ENCODE measurements at regions not wholly inside any gene's neighbourhood (a gene's known extent, or its start where the extent isn't known, plus 50 kb on each side); places are given as distances from the start of the nearest gene placed in this dataset.

- Histone ChIP-seq H4K91ac (replicated peaks; ENCODE audit: insufficient read length, low read length) (no peak overlapping the region), H2BK5ac (ENCODE audit: low read depth, low read length) (no peak overlapping the region), H4K5ac (ENCODE audit: insufficient read length, low read depth, low read length) (no peak overlapping the region), H2BK15ac (ENCODE audit: low read length) (no peak overlapping the region), H3K4me1 (replicated peaks in 1 of 4; ENCODE audit: control insufficient read depth in 3 of 4, insufficient read depth in 4 of 4, low read length in 3 of 4) (peaks cover 0 to 4% (median 1%) of the 10 kb centered on the region in 4 experiments; a peak in 1 of 7 replicates), H3K23me2 (ENCODE audit: low read depth, low read length) (no peaks in the 10 kb centered on the region), H3K18ac (ENCODE audit: extremely low read depth, low read length) (no peak overlapping the region), H3K79me2 (ENCODE audit: control insufficient read depth in 1 of 2, insufficient read depth in 2 of 2, low read length in 2 of 2) (no peaks in the 10 kb centered on the region), H3K36me3 (ENCODE audit: control insufficient read depth in 2 of 4, insufficient read depth in 4 of 4, low read length in 3 of 4) (no peaks in the 10 kb centered on the region), H2AFZ (ENCODE audit: low read length) (peak overlapping the region; percentile 42; the same call in 1 of the 2 replicates), H4K20me1 (replicated peaks in 1 of 2; ENCODE audit: control insufficient read depth in 1 of 2, insufficient read depth in 2 of 2, low read length in 2 of 2) (no peaks in the 10 kb centered on the region), H2AK5ac (ENCODE audit: low read depth, low read length) (no peak overlapping the region), H3K23ac (ENCODE audit: insufficient read length) (no peak overlapping the region), H3K27me3 (replicated peaks in 1 of 4; ENCODE audit: control insufficient read depth in 3 of 4, extremely low read depth in 1 of 4, insufficient read depth in 3 of 4, low read length in 3 of 4) (no peaks in the 10 kb centered on the region), H2BK20ac (ENCODE audit: low read length) (no peak overlapping the region), H3K9me3 (ENCODE audit: insufficient read depth in 2 of 2, low read depth in 1 of 2, low read length in 1 of 2) (no peaks in the 10 kb centered on the region), H3K14ac (ENCODE audit: insufficient read length) (no peak overlapping the region), H3K4me3 (ENCODE audit: extremely low read depth in 1 of 4, insufficient read depth in 2 of 4, low read depth in 3 of 4, low read length in 4 of 4) (no peak overlapping the region), H3K9ac (replicated peaks in 1 of 4; ENCODE audit: extremely low read depth in 1 of 4, low read depth in 3 of 4, low read length in 3 of 4) (no peak overlapping the region), H4K8ac (ENCODE audit: extremely low read depth, insufficient read depth, low read length) (no peak overlapping the region), H3K4me2 (ENCODE audit: insufficient read depth in 1 of 2, low read depth in 2 of 2, low read length in 2 of 2) (no peak overlapping the region), H3K79me1 (ENCODE audit: low read depth, low read length) (no peaks in the 10 kb centered on the region), H3K4ac (replicated peaks; ENCODE audit: insufficient read length, low read depth, low read length) (no peak overlapping the region), H2BK12ac (ENCODE audit: low read depth, low read length) (no peak overlapping the region), H3K56ac (replicated peaks; ENCODE audit: insufficient read length, low read depth, low read length) (no peak overlapping the region), H2BK120ac (replicated peaks; ENCODE audit: low read depth, low read length) (no peak overlapping the region), H3K27ac (ENCODE audit: low read depth, low read length) (no peak overlapping the region)
- no peak for DNase-seq (ENCODE audit: low read depth in 1 of 2, low spot score in 2 of 2)
- WGBS, 2 experiments (ENCODE audit: extremely low coverage in 1 of 2, insufficient coverage in 1 of 2, insufficient read length in 1 of 2, insufficient replicate concordance in 2 of 2, low coverage in 1 of 2, low lambda C conversion rate in 2 of 2, missing lambda C conversion rate in 1 of 2): 82% methylated on average over 5 of the region's 5 CpGs; no CpG with 5 or more reads in 1 of the 2 experiments
- CTCF ChIA-PET (ENCODE audit: partially characterized antibody): interaction anchor here (0.6 to 12.6 kb wide), 11 partner anchors 16 to 238 kb away, joined by 3 to 214 read pairs (median 7); no protein-coding TSS in a partner anchor
- FAIRE-seq: no peak
- POLR2A ChIA-PET (ENCODE audit: partially characterized antibody): interaction anchor here (1.5 kb wide), 1 partner anchor 128 kb away, joined by 3 read pairs; the partner anchor contains the start of gene GADD45A
- TF ChIP-seq EGR1 (IDR thresholded peaks at IDR 0.05; ENCODE audit: borderline replicate concordance, low read depth, low read length) (no peak), GTF2F1 (IDR thresholded peaks at IDR 0.05; ENCODE audit: borderline replicate concordance, low read depth, low read length) (no peak), RBBP5 (IDR thresholded peaks at IDR 0.05; ENCODE audit: borderline replicate concordance, low read depth, low read length) (no peak), CTBP2 (IDR thresholded peaks at IDR 0.05; ENCODE audit: borderline replicate concordance, insufficient read depth, insufficient read length, low read length) (no peak), CBX8 (IDR thresholded peaks at IDR 0.05; ENCODE audit: borderline replicate concordance, low read depth, low read length) (no peak), TAF1 (IDR thresholded peaks at IDR 0.05; ENCODE audit: low read depth, low read length) (no peak), SIX5 (IDR thresholded peaks at IDR 0.05; ENCODE audit: low read depth, low read length) (no peak), TBP (IDR thresholded peaks at IDR 0.05; ENCODE audit: low read depth, low read length) (no peak), HDAC6 (IDR thresholded peaks at IDR 0.05; ENCODE audit: low read depth, low read length) (no peak)
- TF ChIP-seq, protein P1, sequence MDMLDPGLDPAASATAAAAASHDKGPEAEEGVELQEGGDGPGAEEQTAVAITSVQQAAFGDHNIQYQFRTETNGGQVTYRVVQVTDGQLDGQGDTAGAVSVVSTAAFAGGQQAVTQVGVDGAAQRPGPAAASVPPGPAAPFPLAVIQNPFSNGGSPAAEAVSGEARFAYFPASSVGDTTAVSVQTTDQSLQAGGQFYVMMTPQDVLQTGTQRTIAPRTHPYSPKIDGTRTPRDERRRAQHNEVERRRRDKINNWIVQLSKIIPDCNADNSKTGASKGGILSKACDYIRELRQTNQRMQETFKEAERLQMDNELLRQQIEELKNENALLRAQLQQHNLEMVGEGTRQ (IDR thresholded peaks at IDR 0.05; ENCODE audit: low read length): no peak
- TF ChIP-seq, protein P2, sequence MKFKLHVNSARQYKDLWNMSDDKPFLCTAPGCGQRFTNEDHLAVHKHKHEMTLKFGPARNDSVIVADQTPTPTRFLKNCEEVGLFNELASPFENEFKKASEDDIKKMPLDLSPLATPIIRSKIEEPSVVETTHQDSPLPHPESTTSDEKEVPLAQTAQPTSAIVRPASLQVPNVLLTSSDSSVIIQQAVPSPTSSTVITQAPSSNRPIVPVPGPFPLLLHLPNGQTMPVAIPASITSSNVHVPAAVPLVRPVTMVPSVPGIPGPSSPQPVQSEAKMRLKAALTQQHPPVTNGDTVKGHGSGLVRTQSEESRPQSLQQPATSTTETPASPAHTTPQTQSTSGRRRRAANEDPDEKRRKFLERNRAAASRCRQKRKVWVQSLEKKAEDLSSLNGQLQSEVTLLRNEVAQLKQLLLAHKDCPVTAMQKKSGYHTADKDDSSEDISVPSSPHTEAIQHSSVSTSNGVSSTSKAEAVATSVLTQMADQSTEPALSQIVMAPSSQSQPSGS (IDR thresholded peaks at IDR 0.05; ENCODE audit: low read length): no peak
Measured at GRCh38 chr1:67556297-67556900, 126.2 kb upstream of the SERBP1 start.

Measured in H1 (cell line).